H1 (cell line): ENCODE measurements at regions not wholly inside any gene's neighbourhood (a gene's known extent, or its start where the extent isn't known, plus 50 kb on each side); places are given as distances from the start of the nearest gene placed in this dataset.

Source experiments
- CTCF ChIA-PET: fragments of 300-600 bp; sonication (Branson Sonifier 250); formaldehyde crosslinking; loops from one replicate; lab custom pipeline; 2021; ENCODE audit not compliant: partially characterized antibody; lab: Charles Lee
- POLR2A ChIA-PET: fragments of 300-600 bp; sonication (Branson Sonifier 250); formaldehyde crosslinking; loops from one replicate; lab custom pipeline; 2021; ENCODE audit warnings: inconsistent platforms; ENCODE audit not compliant: partially characterized antibody; lab: Charles Lee
- DNase-seq, 2 experiments: peaks; one replicate each; pipeline versions ENCODE4 v3.0.0 to v3.0.0-alpha.2; 2010 to 2022; ENCODE audit warnings: low spot score in 2 of 2, low read depth in 1 of 2, mixed read lengths in 1 of 2
- FAIRE-seq: peaks from 2 replicates; lab custom pipeline; 2011; peaks lifted over from hg19 to GRCh38; lab: Jason Lieb, UNC
- H2AFZ ChIP-seq: 2 replicates; pipeline ENCODE4 v1.8.1; 2012; ENCODE audit warnings: low read length, inconsistent platforms
- H2AK5ac ChIP-seq: 2 replicates; pipeline ENCODE4 v1.6.1; 2013; ENCODE audit warnings: low read depth, low read length
- H2BK120ac ChIP-seq: replicated peaks from 2 replicates; pipeline ENCODE3; 2013; ENCODE audit warnings: low read depth, low read length, inconsistent platforms
- H2BK12ac ChIP-seq: 2 replicates; pipeline ENCODE4 v1.6.1; 2013; ENCODE audit warnings: low read depth, low read length
- H2BK15ac ChIP-seq: 2 replicates; pipeline ENCODE4 v1.6.1; 2013; ENCODE audit warnings: low read length
- H2BK20ac ChIP-seq: 2 replicates; pipeline ENCODE4 v1.6.1; 2013; ENCODE audit warnings: low read length
- H2BK5ac ChIP-seq: 2 replicates; pipeline ENCODE4 v1.6.1; 2013; ENCODE audit warnings: low read depth, low read length
- H3K14ac ChIP-seq: 2 replicates; pipeline ENCODE4 v1.6.1; 2013; ENCODE audit warnings: inconsistent platforms; ENCODE audit not compliant: insufficient read length
- H3K18ac ChIP-seq: 2 replicates; pipeline ENCODE4 v1.6.1; 2013; ENCODE audit warnings: low read length; ENCODE audit errors: extremely low read depth
- H3K23ac ChIP-seq: 2 replicates; pipeline ENCODE4 v1.6.1; 2013; ENCODE audit warnings: inconsistent platforms; ENCODE audit not compliant: insufficient read length
- H3K23me2 ChIP-seq: 2 replicates; pipeline ENCODE4 v1.6.1; 2013; ENCODE audit warnings: low read depth, low read length
- H3K27ac ChIP-seq: 2 replicates; pipeline ENCODE4 v1.6.1; 2011; ENCODE audit warnings: low read depth, low read length, inconsistent platforms
- H3K27me3 ChIP-seq, 4 experiments: replicated peaks in 1 of 4; 1 replicate in 1 of 4; 2 replicates in 3 of 4; pipeline versions ENCODE4 v1.6.1 to v1.8.1; 2011 to 2013; ENCODE audit warnings: low read length in 3 of 4, mild to moderate bottlenecking in 3 of 4, inconsistent platforms in 2 of 4, mixed read lengths in 2 of 4, moderate library complexity in 1 of 4; ENCODE audit not compliant: control insufficient read depth in 3 of 4, insufficient read depth in 3 of 4; ENCODE audit errors: extremely low read depth in 1 of 4
- H3K36me3 ChIP-seq, 4 experiments: 2 replicates each; pipeline versions ENCODE4 v1.6.1 to v1.8.1; 2011 to 2013; ENCODE audit warnings: mild to moderate bottlenecking in 4 of 4, low read length in 3 of 4, moderate library complexity in 2 of 4, control low read depth in 1 of 4, inconsistent platforms in 1 of 4; ENCODE audit not compliant: insufficient read depth in 4 of 4, control insufficient read depth in 2 of 4
- H3K4ac ChIP-seq: replicated peaks from 2 replicates; pipeline ENCODE3; 2013; ENCODE audit warnings: low read length, low read depth, mixed read lengths, inconsistent platforms; ENCODE audit not compliant: insufficient read length
- H3K4me1 ChIP-seq, 4 experiments: replicated peaks in 1 of 4; 1 replicate in 1 of 4; 2 replicates in 3 of 4; pipeline versions ENCODE4 v1.6.1 to v1.8.1; 2011 to 2013; ENCODE audit warnings: low read length in 3 of 4, inconsistent platforms in 2 of 4, mixed read lengths in 1 of 4; ENCODE audit not compliant: insufficient read depth in 4 of 4, control insufficient read depth in 3 of 4
- H3K4me2 ChIP-seq, 2 experiments: 2 replicates each; pipeline versions ENCODE4 v1.6.1 to v1.8.1; 2011 to 2013; ENCODE audit warnings: low read depth in 2 of 2, low read length in 2 of 2, control low read depth in 1 of 2, inconsistent platforms in 1 of 2, mild to moderate bottlenecking in 1 of 2; ENCODE audit not compliant: insufficient read depth in 1 of 2
- H3K4me3 ChIP-seq, 4 experiments: fragments of 200-600, 300-600 bp in 1 of 4; sonication (generic), shearing (Covaris generic), sonication (Bioruptor Twin) in 1 of 4; 2 replicates each; pipeline versions ENCODE4 v1.5.1 to v1.8.1; 2011 to 2016; ENCODE audit warnings: low read length in 4 of 4, low read depth in 3 of 4, control low read depth in 2 of 4, inconsistent platforms in 2 of 4, mild to moderate bottlenecking in 2 of 4, mixed read lengths in 1 of 4, moderate library complexity in 1 of 4; ENCODE audit not compliant: insufficient read depth in 2 of 4; ENCODE audit errors: extremely low read depth in 1 of 4
- H3K56ac ChIP-seq: replicated peaks from 2 replicates; pipeline ENCODE3; 2013; ENCODE audit warnings: low read depth, mild to moderate bottlenecking, mixed read lengths, low read length, inconsistent platforms; ENCODE audit not compliant: insufficient read length
- H3K79me1 ChIP-seq: 2 replicates; pipeline ENCODE4 v1.6.1; 2013; ENCODE audit warnings: low read depth, low read length, control low read depth
- H3K79me2 ChIP-seq, 2 experiments: 2 replicates each; pipeline versions ENCODE4 v1.6.1 to v1.8.1; 2012 to 2013; ENCODE audit warnings: low read length in 2 of 2, mild to moderate bottlenecking in 2 of 2, inconsistent platforms in 1 of 2; ENCODE audit not compliant: insufficient read depth in 2 of 2, control insufficient read depth in 1 of 2
- H3K9ac ChIP-seq, 4 experiments: replicated peaks in 1 of 4; 1 replicate in 1 of 4; 2 replicates in 3 of 4; pipeline versions ENCODE4 v1.6.1 to v1.8.1; 2011 to 2013; ENCODE audit warnings: low read depth in 3 of 4, low read length in 3 of 4, control low read depth in 2 of 4, mild to moderate bottlenecking in 2 of 4, moderate library complexity in 2 of 4, inconsistent platforms in 1 of 4; ENCODE audit errors: extremely low read depth in 1 of 4
- H3K9me3 ChIP-seq, 2 experiments: 2 replicates each; pipeline versions ENCODE4 v1.6.1 to v1.8.1; 2012 to 2013; ENCODE audit warnings: mild to moderate bottlenecking in 2 of 2, moderate library complexity in 2 of 2, control low read depth in 1 of 2, inconsistent platforms in 1 of 2, low read depth in 1 of 2, low read length in 1 of 2, mixed read lengths in 1 of 2; ENCODE audit not compliant: insufficient read depth in 2 of 2
- H4K20me1 ChIP-seq, 2 experiments: replicated peaks in 1 of 2; 2 replicates each; pipeline versions ENCODE3 to v1.8.1; 2011 to 2013; ENCODE audit warnings: inconsistent platforms in 2 of 2, low read length in 2 of 2, mild to moderate bottlenecking in 1 of 2; ENCODE audit not compliant: insufficient read depth in 2 of 2, control insufficient read depth in 1 of 2
- H4K5ac ChIP-seq: 2 replicates; pipeline ENCODE4 v1.6.1; 2013; ENCODE audit warnings: low read length, low read depth, mixed read lengths, inconsistent platforms; ENCODE audit not compliant: insufficient read length
- H4K8ac ChIP-seq: 2 replicates; pipeline ENCODE4 v1.8.0; 2013; ENCODE audit warnings: mild to moderate bottlenecking, moderate library complexity, low read length, inconsistent platforms; ENCODE audit not compliant: insufficient read depth; ENCODE audit errors: extremely low read depth
- H4K91ac ChIP-seq: replicated peaks from 2 replicates; pipeline ENCODE3; 2013; ENCODE audit warnings: low read length, mixed read lengths, inconsistent platforms; ENCODE audit not compliant: insufficient read length
- CHD2 ChIP-seq: IDR thresholded peaks from 2 replicates; pipeline ENCODE4 v1.6.1; 2012; ENCODE audit warnings: low read length, improper control_type of control experiment
- CREB1 ChIP-seq: IDR thresholded peaks from 2 replicates; pipeline ENCODE4 v1.6.1; 2012; ENCODE audit warnings: inconsistent platforms
- EP300 ChIP-seq, 2 experiments: IDR thresholded peaks; 1 replicate in 1 of 2; 2 replicates in 1 of 2; pipeline ENCODE4 v1.6.1; 2011 to 2012; ENCODE audit warnings: low read depth in 2 of 2, low read length in 2 of 2, mild to moderate bottlenecking in 2 of 2, borderline replicate concordance in 1 of 2, inconsistent platforms in 1 of 2, moderate library complexity in 1 of 2
- EZH2 ChIP-seq: fragments of 200-600 bp; sonication (generic); IDR thresholded peaks from 2 replicates; pipeline ENCODE4 v1.7.1; 2012; ENCODE audit warnings: low read depth, mild to moderate bottlenecking, moderate library complexity, low read length, inconsistent platforms; ENCODE audit not compliant: severe bottlenecking
- FOSL1 ChIP-seq: IDR thresholded peaks from 2 replicates; pipeline ENCODE4 v1.6.1; 2011; ENCODE audit warnings: mild to moderate bottlenecking, low read depth, low read length, moderate library complexity; ENCODE audit not compliant: insufficient read depth
- GABPA ChIP-seq: IDR thresholded peaks from 2 replicates; pipeline ENCODE4 v1.6.1; 2011; ENCODE audit warnings: mild to moderate bottlenecking, low read length, moderate library complexity, borderline replicate concordance; ENCODE audit not compliant: insufficient read depth
- HDAC2 ChIP-seq, 2 experiments: fragments of 300-600 bp in 1 of 2; sonication (generic) in 1 of 2; IDR thresholded peaks; 2 replicates each; pipeline ENCODE4 v1.6.1; 2011 to 2012; ENCODE audit warnings: low read depth in 2 of 2, low read length in 2 of 2, mild to moderate bottlenecking in 2 of 2, moderate library complexity in 2 of 2, borderline replicate concordance in 1 of 2, inconsistent platforms in 1 of 2
- HDAC6 ChIP-seq: IDR thresholded peaks from one replicate; pipeline ENCODE4 v1.7.1; 2012; ENCODE audit warnings: low read depth, mild to moderate bottlenecking, inconsistent platforms, low read length, moderate library complexity
- JUN ChIP-seq: IDR thresholded peaks from 2 replicates; pipeline ENCODE4 v1.6.1; 2011; ENCODE audit warnings: low read depth, mild to moderate bottlenecking, improper control_type of control experiment, low read length
- KDM4A ChIP-seq: IDR thresholded peaks from one replicate; pipeline ENCODE4 v1.7.1; 2012; ENCODE audit warnings: low read depth, mild to moderate bottlenecking, moderate library complexity, low read length, inconsistent platforms; ENCODE audit not compliant: severe bottlenecking
- RBBP5 ChIP-seq: IDR thresholded peaks from 2 replicates; pipeline ENCODE4 v1.7.1; 2012; ENCODE audit warnings: low read depth, mild to moderate bottlenecking, inconsistent platforms, low read length, moderate library complexity, borderline replicate concordance
- RNF2 ChIP-seq: fragments of 200-900, 300-1000 bp; sonication (generic); IDR thresholded peaks from 2 replicates; pipeline ENCODE4 v1.7.1; 2016; ENCODE audit warnings: borderline replicate concordance, low read depth, mild to moderate bottlenecking, antibody characterized with exemption, low read length; ENCODE audit not compliant: poor library complexity, severe bottlenecking; ENCODE audit errors: missing control alignments
- SIRT6 ChIP-seq: IDR thresholded peaks from one replicate; pipeline ENCODE4 v1.7.1; 2012; ENCODE audit warnings: low read length, inconsistent platforms
- SIX5 ChIP-seq: IDR thresholded peaks from 2 replicates; pipeline ENCODE4 v1.6.1; 2011; ENCODE audit warnings: mild to moderate bottlenecking, low read depth, low read length
- YY1 ChIP-seq: IDR thresholded peaks from 2 replicates; pipeline ENCODE4 v1.6.1; 2011; ENCODE audit warnings: low read depth, mild to moderate bottlenecking, low read length
- WGBS, 2 experiments: shearing (Covaris generic) in 1 of 2; methylation state at CpG; one replicate each; pipeline versions ENCODE4 v1.1.6 to v1.1.7; 2013 to 2015; ENCODE audit warnings: low lambda C conversion rate in 2 of 2, mixed read lengths in 2 of 2, inconsistent platforms in 1 of 2, low coverage in 1 of 2, missing lambda C conversion rate in 1 of 2; ENCODE audit not compliant: insufficient replicate concordance in 2 of 2, insufficient coverage in 1 of 2, insufficient read length in 1 of 2; ENCODE audit errors: extremely low coverage in 1 of 2, missing lambda C conversion rate in 1 of 2; 5-methylcytosine and 5-hydroxymethylcytosine counted together

- no peak overlapping the region for H2AK5ac ChIP-seq
- H2BK20ac ChIP-seq = no peak overlapping the region
- no peak overlapping the region for H4K8ac ChIP-seq
- WGBS, 2 experiments = 90% methylated on average over 5 of the region's 5 CpGs; no CpG with 5 or more reads in 1 of the 2 experiments
- H3K36me3 ChIP-seq = no peaks in the 10 kb centered on the region
- no peaks in the 10 kb centered on the region for H3K9me3 ChIP-seq
- no peak overlapping the region for H4K91ac ChIP-seq
- no peak overlapping the region for H3K14ac ChIP-seq
- FAIRE-seq (no peak), DNase-seq (no peak)
- H3K4me3 ChIP-seq = no peak overlapping the region
- POLR2A ChIA-PET = no interaction called here
- H4K5ac ChIP-seq = no peak overlapping the region
- no peak overlapping the region for H3K4ac ChIP-seq
- H2AFZ ChIP-seq = no peak overlapping the region
- H2BK15ac ChIP-seq = no peak overlapping the region
- H2BK5ac ChIP-seq = no peak overlapping the region
- no peak overlapping the region for H3K9ac ChIP-seq
- H3K79me1 ChIP-seq = no peaks in the 10 kb centered on the region
- H3K27ac ChIP-seq = no peak overlapping the region
- H3K23me2 ChIP-seq = no peaks in the 10 kb centered on the region
- H3K27me3 ChIP-seq = no peaks in the 10 kb centered on the region
- CTCF ChIA-PET = interaction anchor here (0.6 to 1.7 kb wide), 6 partner anchors 12 to 562 kb away, joined by 3 to 5 read pairs (median 4); no protein-coding TSS in a partner anchor
- no peak overlapping the region for H2BK12ac ChIP-seq
- no peak overlapping the region for H3K23ac ChIP-seq
- H3K4me1 ChIP-seq = peaks cover 0 to 2% (median under 1%) of the 10 kb centered on the region in 4 experiments; a peak in 1 of 7 replicates
- H3K18ac ChIP-seq = no peak overlapping the region
- no peak overlapping the region for H3K4me2 ChIP-seq
- H2BK120ac ChIP-seq = no peak overlapping the region
- no peak overlapping the region for H3K56ac ChIP-seq
- H4K20me1 ChIP-seq = no peaks in the 10 kb centered on the region
- no peaks in the 10 kb centered on the region for H3K79me2 ChIP-seq
- TF ChIP-seq SIX5 (no peak), EP300 (IDR thresholded peaks at IDR 0.05; ENCODE audit: borderline replicate concordance in 1 of 2, low read depth in 2 of 2, low read length in 2 of 2) (no peak), KDM4A (no peak), YY1 (no peak), RBBP5 (no peak), HDAC6 (no peak), GABPA (no peak), RNF2 (no peak), EZH2 (no peak), CREB1 (no peak), FOSL1 (no peak), JUN (no peak), CHD2 (no peak), HDAC2 (IDR thresholded peaks at IDR 0.05; ENCODE audit: borderline replicate concordance in 1 of 2, low read depth in 2 of 2, low read length in 2 of 2) (no peak), SIRT6 (no peak)
Measured at GRCh38 chr6:76837564-76837963, 625.7 kb downstream of the HTR1B start.
